PC-9 (cell line): ENCODE measurements at regions not wholly inside any gene's neighbourhood (a gene's known extent, or its start where the extent isn't known, plus 50 kb on each side); places are given as distances from the start of the nearest gene placed in this dataset.
A peak's percentile ranks its signal among the peaks of the same experiment; 100 is the strongest.

Experiments used
- BruUV-seq: library from RNA; stranded (reverse); fragments of 400-500 nt; replicated peaks from 2 replicates; lab custom pipeline; 2021; lab: Mats Ljungman, UMichigan
- CTCF ChIA-PET: fragments of 300-600 bp; sonication (Branson Sonifier 250); formaldehyde crosslinking; loops from one replicate; lab custom pipeline; 2022; ENCODE audit warnings: antibody characterized with exemption; lab: Charles Lee
- POLR2A ChIA-PET: fragments of 300-600 bp; sonication (Branson Sonifier 250); formaldehyde crosslinking; loops from one replicate; lab custom pipeline; 2022; ENCODE audit warnings: antibody characterized with exemption; ENCODE audit not compliant: unreplicated experiment; lab: Charles Lee
- DNase-seq, 2 experiments: peaks; one replicate each; pipeline versions ENCODE4 v3.0.0 to v3.0.0-alpha.2; 2015 to 2022; ENCODE audit warnings: mixed read lengths in 1 of 2
- H2AFZ ChIP-seq: fragments of 200-600 bp; sonication (generic); 2 replicates; pipeline ENCODE4 v1.8.1; 2017; ENCODE audit warnings: antibody characterized with exemption
- H3F3A ChIP-seq: fragments of 200-600 bp; sonication (generic); 2 replicates; pipeline ENCODE4 v1.8.1; 2017; ENCODE audit warnings: antibody characterized with exemption, mild to moderate bottlenecking, low read depth; ENCODE audit not compliant: insufficient read depth
- H3K27ac ChIP-seq: fragments of 200-600 bp; sonication (generic); 2 replicates; pipeline ENCODE4 v1.6.1; 2016; ENCODE audit warnings: mixed run types
- H3K27me3 ChIP-seq: fragments of 200-600 bp; sonication (generic); 2 replicates; pipeline ENCODE4 v1.6.1; 2016; ENCODE audit warnings: low read depth, mixed run types; ENCODE audit not compliant: insufficient read depth
- H3K36me3 ChIP-seq: fragments of 200-600 bp; sonication (generic); 2 replicates; pipeline ENCODE4 v1.6.1; 2016; ENCODE audit warnings: low read depth, mixed run types
- H3K4me1 ChIP-seq: fragments of 200-600 bp; sonication (generic); replicated peaks from 2 replicates; pipeline ENCODE4 v1.6.1; 2016; ENCODE audit warnings: mixed run types; ENCODE audit not compliant: insufficient read depth
- H3K4me2 ChIP-seq: fragments of 200-600 bp; sonication (generic); 2 replicates; pipeline ENCODE4 v1.6.1; 2017; ENCODE audit warnings: mixed run types
- H3K4me3 ChIP-seq: fragments of 200-600 bp; sonication (generic); 2 replicates; pipeline ENCODE4 v1.6.1; 2016; ENCODE audit warnings: mixed run types
- H3K79me2 ChIP-seq: fragments of 200-600 bp; sonication (generic); 2 replicates; pipeline ENCODE4 v1.6.1; 2017; ENCODE audit warnings: low read depth, mixed run types
- H3K9me2 ChIP-seq: fragments of 200-600 bp; sonication (generic); 2 replicates; pipeline ENCODE4 v1.8.1; 2017; ENCODE audit warnings: mild to moderate bottlenecking; ENCODE audit not compliant: insufficient read depth
- H3K9me3 ChIP-seq: fragments of 200-600 bp; sonication (generic); 2 replicates; pipeline ENCODE4 v1.8.1; 2016; ENCODE audit warnings: low read depth; ENCODE audit not compliant: insufficient read depth
- H4K20me1 ChIP-seq: fragments of 200-600 bp; sonication (generic); 2 replicates; pipeline ENCODE4 v1.8.1; 2017; ENCODE audit not compliant: insufficient read depth
- EZH2 ChIP-seq: fragments of 200-600 bp; sonication (generic); IDR thresholded peaks from 2 replicates; pipeline ENCODE4 v1.8.0; 2017; ENCODE audit warnings: antibody characterized with exemption, low read depth
- intact Hi-C: fragments of 100-400 bp; cut with micrococcal nuclease; formaldehyde crosslinking; loops from one replicate; pipeline ENCODE4 v1.10.0; 2022; ENCODE audit not compliant: unreplicated experiment
- TF ChIP-seq, protein P1 (sequence below): fragments of 200-600 bp; sonication (generic); conservative IDR thresholded peaks from 2 replicates; pipeline ENCODE4 v1.6.1; 2017; ENCODE audit warnings: mixed run types, antibody characterized with exemption, mild to moderate bottlenecking, moderate library complexity

DNA sequence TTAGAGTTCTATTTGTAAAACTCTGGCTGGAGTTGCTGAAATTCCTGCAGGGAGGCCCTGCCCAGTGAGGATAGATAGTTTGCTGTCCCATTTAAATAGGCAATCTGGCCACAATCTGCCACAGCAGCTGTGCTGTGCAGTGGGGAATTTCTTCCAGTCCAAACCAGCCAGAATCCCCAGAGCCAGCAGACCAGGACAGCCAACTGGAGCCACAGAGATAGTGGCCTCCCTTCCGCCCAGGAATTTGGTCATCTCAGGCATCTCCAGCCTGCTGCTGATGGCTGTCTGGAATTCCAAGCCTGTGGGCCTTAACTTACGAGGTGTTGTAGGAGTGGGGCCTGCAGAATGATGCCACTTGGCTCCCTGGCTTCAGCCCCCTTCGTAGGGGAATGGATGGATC is 643.4 kb downstream of the DNAJB9 start:
- H2AFZ ChIP-seq, result no peak overlapping the region

GRCh38 chr7:109215341-109215740 is 645.7 kb downstream of the DNAJB9 start:
- no peaks in the 10 kb centered on the region for H3K4me1 ChIP-seq
- H3K27me3 ChIP-seq, result no peaks in the 10 kb centered on the region
- no peaks in the 10 kb centered on the region for H4K20me1 ChIP-seq
- no peak overlapping the region for H2AFZ ChIP-seq
- BruUV-seq, result no TSS peak
- TF ChIP-seq, protein P1, sequence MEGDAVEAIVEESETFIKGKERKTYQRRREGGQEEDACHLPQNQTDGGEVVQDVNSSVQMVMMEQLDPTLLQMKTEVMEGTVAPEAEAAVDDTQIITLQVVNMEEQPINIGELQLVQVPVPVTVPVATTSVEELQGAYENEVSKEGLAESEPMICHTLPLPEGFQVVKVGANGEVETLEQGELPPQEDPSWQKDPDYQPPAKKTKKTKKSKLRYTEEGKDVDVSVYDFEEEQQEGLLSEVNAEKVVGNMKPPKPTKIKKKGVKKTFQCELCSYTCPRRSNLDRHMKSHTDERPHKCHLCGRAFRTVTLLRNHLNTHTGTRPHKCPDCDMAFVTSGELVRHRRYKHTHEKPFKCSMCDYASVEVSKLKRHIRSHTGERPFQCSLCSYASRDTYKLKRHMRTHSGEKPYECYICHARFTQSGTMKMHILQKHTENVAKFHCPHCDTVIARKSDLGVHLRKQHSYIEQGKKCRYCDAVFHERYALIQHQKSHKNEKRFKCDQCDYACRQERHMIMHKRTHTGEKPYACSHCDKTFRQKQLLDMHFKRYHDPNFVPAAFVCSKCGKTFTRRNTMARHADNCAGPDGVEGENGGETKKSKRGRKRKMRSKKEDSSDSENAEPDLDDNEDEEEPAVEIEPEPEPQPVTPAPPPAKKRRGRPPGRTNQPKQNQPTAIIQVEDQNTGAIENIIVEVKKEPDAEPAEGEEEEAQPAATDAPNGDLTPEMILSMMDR, result no peak
- TF ChIP-seq EZH2, result no peak
- POLR2A ChIA-PET, result no interaction called here
- no peaks in the 10 kb centered on the region for H3K79me2 ChIP-seq
- no peaks in the 10 kb centered on the region for H3F3A ChIP-seq
- no peak overlapping the region for H3K4me3 ChIP-seq
- intact Hi-C loops, result no loop called here
- no peak for DNase-seq
- CTCF ChIA-PET, result no interaction called here
- H3K4me2 ChIP-seq, result no peak overlapping the region
- H3K27ac ChIP-seq, result no peak overlapping the region
- no peaks in the 10 kb centered on the region; the same call in 1 of the 2 replicates for H3K9me2 ChIP-seq
- H3K36me3 ChIP-seq, result no peaks in the 10 kb centered on the region
- H3K9me3 ChIP-seq, result no peaks in the 10 kb centered on the region; the same call in 1 of the 2 replicates

More for the DNA sequence above, 643.4 kb downstream of the DNAJB9 start:
- H4K20me1 ChIP-seq, result no peaks in the 10 kb centered on the region
- CTCF ChIA-PET, result no interaction called here
- H3K27ac ChIP-seq, result no peak overlapping the region
- H3K4me2 ChIP-seq, result no peak overlapping the region
- no peaks in the 10 kb centered on the region for H3F3A ChIP-seq
- BruUV-seq, result no TSS peak
- no peak for DNase-seq
- intact Hi-C loops, result no loop called here
- no peak for TF ChIP-seq EZH2
- TF ChIP-seq, protein P1, result no peak
- H3K27me3 ChIP-seq, result no peaks in the 10 kb centered on the region
- H3K9me3 ChIP-seq, result no peaks in the 10 kb centered on the region; the same call in 1 of the 2 replicates
- no peaks in the 10 kb centered on the region for H3K4me1 ChIP-seq
- H3K9me2 ChIP-seq, result no peaks in the 10 kb centered on the region; the same call in 1 of the 2 replicates
- H3K4me3 ChIP-seq, result no peak overlapping the region
- POLR2A ChIA-PET, result no interaction called here
- H3K79me2 ChIP-seq, result no peaks in the 10 kb centered on the region
- no peaks in the 10 kb centered on the region for H3K36me3 ChIP-seq

DNA sequence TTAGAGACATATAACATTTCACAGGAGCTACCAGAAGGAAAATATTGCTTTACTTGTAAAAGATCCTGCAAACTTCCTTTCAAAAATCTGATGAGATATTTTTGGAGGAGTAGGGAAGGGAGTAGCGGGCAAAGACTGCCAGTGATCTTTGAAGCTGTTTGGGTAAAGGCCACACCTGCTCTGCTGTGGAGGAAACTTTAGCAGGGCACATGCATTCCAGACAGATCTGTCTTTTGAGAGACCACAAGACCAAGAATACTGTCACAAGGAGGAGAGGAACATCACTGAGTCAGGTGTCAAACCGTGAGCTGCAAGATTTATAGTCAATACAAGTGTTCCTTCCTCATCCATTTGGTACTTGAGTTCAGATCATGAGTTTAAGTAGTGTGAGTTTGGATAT is 654.4 kb downstream of the DNAJB9 start:
- Histone ChIP-seq H4K20me1 (no peaks in the 10 kb centered on the region), H3K36me3 (no peaks in the 10 kb centered on the region), H3K4me3 (no peak overlapping the region), H3K9me3 (no peaks in the 10 kb centered on the region), H3K27me3 (no peaks in the 10 kb centered on the region), H3K79me2 (no peaks in the 10 kb centered on the region), H3K4me2 (no peak overlapping the region), H3F3A (no peaks in the 10 kb centered on the region), H3K9me2 (no peaks in the 10 kb centered on the region), H3K27ac (no peak overlapping the region), H2AFZ (peak overlapping the region; percentile 39; the same call in 1 of the 2 replicates), H3K4me1 (no peaks in the 10 kb centered on the region)
- CTCF ChIA-PET, result no interaction called here
- intact Hi-C loops, result no loop called here
- POLR2A ChIA-PET, result no interaction called here
- no TSS peak for BruUV-seq
- no peak for TF ChIP-seq EZH2
- TF ChIP-seq, protein P1, result no peak
- no peak for DNase-seq
